ENCODE measurements at regions not wholly inside any gene's neighbourhood (a gene's known extent, or its start where the extent isn't known, plus 50 kb on each side); places are given as distances from the start of the nearest gene placed in this dataset.

GRCh38 chr5:141777711-141778110, 95.7 kb upstream of the ARAP3 start:
- no peak for DNase-seq

GRCh38 chr5:141777130-141777529, 95.1 kb upstream of the ARAP3 start:
- DNase-seq: no peak

GRCh38 chr5:141773779-141774562, 91.9 kb upstream of the ARAP3 start:
- DNase-seq: no peak

DNA sequence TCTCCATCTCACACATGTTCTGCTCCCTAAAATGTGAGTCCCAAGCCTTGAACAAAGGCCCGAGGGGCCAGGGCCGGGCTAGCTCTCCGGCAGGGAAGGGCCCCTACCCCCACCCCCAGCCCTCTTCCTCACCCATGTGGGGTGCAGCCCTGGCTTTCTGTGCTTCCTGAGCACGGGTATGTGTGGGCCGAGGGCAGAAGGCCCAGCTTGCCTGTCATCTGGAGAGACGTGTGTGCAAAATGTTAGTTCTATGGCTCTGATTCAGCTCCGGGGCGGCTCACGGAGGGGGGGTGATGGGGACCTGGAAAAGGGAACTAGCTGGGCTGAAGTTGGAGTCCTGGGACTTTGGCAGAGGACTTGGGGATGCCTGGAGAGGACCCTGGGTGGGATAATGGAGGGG, 90.3 kb upstream of the ARAP3 start:
- DNase-seq: no peak

DNA sequence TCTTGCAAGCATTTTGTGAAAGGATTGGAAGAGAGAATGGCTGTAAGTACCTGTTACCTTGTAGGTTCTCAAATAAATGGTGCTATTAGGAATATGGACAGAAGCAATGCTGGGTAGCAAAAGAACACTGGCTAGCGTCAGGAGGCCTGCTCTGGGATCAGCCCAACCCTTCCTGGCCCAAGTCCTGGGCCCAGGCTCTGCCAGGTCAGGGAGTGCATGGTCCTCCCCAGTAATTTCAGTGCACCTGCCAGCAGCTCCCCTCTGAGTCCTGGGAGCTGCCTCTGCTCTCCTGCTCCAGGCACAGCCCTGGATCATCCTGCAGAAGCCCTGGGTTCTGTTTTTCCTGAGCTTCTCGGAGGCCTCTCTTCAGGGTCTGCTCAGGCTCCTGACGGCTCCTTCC, 89.5 kb upstream of the ARAP3 start:
- DNase-seq: no peak

- no peak for DNase-seq
Measured at GRCh38 chr5:141771031-141771430, 89.0 kb upstream of the ARAP3 start.

DNA sequence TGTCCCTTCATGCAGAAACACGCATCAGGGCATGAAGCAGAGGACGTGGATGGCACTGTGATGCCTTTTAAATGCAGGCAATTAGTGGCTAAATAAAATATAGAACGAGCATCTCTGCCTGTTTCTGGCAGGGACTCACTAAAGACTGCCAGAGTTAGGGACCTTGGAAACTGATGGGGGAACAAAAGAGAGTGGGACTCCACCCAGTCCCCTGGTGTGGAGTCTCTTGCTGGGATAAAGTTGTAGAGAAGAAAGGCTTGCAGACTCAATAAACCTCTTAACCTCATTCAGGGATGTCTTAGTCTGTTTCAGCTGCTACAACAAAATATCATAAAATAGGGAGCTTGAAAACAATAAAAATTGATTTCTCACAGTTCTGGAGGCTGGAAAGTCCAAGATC, 87.6 kb upstream of the ARAP3 start:
- DNase-seq: no peak

GRCh38 chr5:141767671-141768070, 85.6 kb upstream of the ARAP3 start:
- DNase-seq: no peak

- no peak for DNase-seq
Measured at GRCh38 chr5:141765896-141766551, 84.0 kb upstream of the ARAP3 start.

DNA sequence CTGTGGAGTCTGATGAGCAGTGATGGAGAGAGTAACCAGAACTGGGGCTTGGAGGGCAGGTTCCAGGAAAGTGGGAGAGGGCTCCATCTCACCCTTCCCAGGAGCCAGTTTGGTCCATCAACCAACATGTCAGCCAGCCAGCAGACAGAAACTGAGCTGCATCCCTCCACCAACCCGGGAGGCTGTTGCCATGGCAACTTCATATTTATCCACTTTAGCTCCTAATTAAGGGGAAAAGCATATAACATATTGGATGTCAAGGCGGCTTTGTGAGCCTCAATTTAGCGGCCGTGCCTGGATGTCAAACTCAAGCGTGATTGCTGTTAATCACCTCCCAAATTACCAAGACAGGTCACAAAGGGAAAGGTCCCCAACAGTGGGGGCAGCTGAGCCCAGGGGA, 81.5 kb upstream of the ARAP3 start:
- DNase-seq: no peak

DNA sequence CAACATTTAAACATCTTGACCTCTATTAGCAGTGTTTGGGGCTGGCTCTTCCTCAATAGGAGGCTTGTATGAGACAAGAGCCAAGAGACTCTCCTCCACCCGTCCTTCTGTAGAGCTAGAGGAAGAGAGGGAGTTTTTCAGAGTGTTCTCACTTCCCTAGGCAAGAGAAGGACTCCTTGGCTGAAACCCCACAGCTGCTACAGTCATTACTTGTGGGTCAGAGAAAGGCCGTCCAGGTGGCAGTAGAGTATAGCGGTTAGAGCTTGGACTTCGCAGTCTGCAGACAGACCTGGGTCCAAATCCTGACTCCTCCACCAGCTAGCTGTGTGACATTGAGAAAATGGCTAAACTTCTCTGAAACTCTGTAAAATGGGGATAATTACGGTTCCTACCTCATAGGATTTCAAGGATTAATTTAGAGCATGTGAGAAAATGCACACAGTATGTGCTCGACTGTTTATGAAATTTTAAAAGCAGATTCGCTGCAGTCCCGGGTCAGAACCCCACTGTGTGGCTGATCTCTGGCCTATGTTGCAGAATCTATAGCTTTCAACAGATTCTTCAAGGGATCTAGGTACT, 80.8 kb upstream of the ARAP3 start:
- no peak for DNase-seq

- DNase-seq: no peak
Measured at GRCh38 chr5:141762316-141762715, 80.3 kb upstream of the ARAP3 start.

- DNase-seq: no peak
Measured at GRCh38 chr5:141760753-141761152, 78.7 kb upstream of the ARAP3 start.

DNA sequence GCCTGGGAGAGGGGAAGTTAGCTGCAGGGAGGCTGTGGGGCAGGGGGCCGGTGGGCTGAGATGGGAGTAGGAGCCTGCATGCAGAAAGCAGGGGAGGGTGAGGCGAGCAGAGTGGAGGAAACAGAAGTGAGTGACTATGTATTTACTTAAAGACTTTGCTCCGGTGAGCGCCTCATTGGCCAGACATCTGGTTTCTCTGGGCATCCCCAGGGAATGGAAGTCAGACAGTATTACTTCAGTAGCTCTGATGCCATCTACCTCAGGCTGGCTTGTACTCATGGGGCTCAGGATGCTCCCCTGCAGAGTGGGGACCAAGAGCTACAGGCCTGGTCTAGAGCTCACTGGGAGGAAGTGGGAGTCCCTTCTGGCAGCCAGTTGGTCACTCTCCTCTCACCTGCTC, 78.2 kb upstream of the ARAP3 start:
- no peak for DNase-seq

DNA sequence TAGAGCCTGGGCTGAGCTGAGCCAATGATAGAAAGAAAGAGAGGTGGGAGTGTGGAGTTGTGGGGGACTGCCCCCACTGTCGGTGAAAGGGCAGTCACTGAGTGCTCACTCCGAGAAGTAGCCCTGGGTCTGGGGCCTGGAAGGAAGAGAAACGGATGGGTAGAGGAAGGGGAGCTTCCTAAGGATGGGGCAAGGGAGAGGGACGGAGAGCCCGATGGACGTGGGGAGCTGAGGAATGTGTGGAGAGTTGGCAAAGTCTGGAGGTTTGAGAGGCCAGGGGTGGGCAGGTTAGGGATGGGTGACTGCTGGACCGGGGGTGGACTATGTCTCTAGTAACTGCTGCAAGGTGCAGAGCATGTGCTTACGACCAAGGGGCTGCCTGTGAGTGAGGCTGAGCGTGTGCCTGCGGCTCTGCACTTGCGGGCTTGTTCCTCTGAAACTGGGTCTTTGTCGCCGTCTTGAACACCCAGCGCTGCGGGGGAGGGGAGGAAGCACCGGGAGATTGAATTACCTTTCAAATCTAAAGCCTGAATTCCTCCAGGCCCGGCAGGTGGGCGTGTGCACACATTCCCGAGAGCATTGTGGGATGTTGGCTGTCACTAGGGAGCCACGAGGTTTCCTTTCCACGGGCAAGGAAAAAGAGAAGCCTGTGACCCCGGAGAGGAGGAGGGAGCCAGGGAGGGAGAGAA, 76.4 kb upstream of the ARAP3 start:
- no peak for DNase-seq

DNA sequence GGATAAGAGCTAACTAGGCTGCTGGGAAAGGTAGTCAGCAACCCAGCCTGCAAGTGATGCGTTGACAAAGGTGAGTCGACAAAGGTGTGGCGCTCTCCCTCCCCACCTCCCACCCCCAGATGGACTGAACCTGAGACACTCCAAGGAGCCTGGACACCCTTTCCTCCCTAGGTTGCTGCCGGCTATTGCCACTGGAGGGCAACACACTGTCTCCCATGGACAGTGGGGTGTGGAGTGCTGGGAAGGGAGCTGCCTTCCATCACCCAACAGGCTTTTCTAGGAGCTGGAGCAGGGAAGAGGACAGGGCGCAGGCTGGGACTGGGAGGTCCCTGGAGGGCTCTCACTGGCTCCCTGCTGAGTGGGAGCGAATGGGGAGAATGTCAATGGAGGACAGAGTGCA, 75.4 kb upstream of the ARAP3 start:
- no peak for DNase-seq

GRCh38 chr5:141756196-141756595, 74.2 kb upstream of the ARAP3 start:
- no peak for DNase-seq

DNA sequence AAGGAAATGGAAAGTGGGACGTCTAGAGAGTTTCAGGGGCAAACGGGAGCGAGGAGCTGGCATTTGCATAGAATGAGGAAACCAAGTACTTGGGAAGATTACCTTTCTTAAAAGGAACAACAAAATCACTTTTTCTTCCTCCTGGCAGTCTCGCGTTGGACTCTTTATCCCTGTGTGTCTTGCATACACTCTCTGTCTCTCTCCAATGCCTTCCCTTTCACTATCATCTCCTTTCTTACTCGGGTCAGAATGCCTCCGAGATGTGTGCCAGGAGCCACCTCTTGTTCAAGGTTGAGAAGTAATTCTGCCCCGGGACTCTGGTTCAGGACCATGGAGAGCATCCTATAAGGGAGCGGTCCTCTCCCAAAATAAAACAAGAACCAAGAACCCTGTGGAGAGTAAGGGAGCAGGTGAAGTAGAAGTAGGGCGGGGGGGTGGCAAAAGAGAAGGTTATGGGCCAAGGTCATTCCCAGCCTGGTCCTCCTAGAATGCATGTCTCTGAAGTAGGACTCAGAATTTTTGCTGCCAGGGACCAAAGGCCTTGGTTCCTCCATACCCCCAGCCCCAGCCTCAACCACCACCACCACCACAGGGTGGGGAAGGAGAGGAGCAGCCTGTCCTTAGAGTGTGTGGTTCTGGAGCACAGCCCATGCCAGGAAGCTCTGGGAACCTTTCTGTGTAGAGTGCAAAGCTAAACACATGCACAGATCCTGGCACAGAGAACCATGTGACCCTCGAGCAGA, 72.1 kb upstream of the ARAP3 start:
- DNase-seq: no peak

DNA sequence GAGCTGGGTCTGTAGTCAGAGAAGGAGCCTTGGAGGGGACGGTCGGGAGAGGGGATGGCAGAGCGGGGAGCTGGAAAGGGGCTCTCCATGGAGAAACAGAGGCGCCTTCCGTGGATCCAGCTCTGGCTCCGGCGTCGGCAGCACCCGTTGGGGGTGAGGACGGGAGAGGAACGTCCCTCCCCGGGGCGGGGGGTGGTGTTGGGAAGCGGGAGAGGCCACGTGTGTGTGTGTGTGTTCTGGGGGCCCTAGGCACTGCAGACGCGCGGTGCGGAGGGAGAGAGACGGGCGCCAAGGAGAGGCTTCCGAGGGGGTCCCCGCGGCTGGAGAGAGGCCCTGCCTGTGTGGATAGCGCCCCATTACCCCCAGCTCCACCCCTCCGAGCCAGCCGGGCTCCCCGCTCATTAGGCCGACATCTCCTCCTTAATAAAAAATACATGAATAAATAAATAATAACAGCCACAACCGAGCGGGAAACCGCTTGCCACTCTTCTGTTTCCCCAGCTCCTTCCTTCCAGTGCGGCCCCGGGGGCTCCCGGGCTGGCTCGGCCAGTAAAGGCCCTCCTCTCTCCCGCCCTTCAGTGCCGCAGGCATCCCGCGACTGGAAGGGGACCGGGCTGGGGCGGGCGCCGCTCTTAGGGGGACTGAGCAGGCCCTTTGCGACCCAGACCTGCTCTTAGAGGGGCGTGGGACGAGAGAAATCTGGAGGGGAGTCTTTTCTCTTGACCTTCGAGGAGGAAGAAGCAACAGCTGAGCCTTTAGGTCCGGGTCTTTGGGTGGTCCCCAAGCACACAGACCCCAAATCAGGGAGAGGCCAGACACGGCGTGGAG, 71.3 kb upstream of the ARAP3 start:
- DNase-seq: no peak

- peak; percentile 22 for DNase-seq
Measured at GRCh38 chr5:141747152-141748141, 65.4 kb upstream of the ARAP3 start.
